Activated CD4-positive, alpha-beta T cell treated with anti-CD3 and anti-CD28 coated beads, Interleukin-2, amount 10 ng/mL, durations not matched to agents 7 days and 5 days (primary cell): ENCODE measurements at regions not wholly inside any gene's neighbourhood (a gene's known extent, or its start where the extent isn't known, plus 50 kb on each side); places are given as distances from the start of the nearest gene placed in this dataset.

Experiments
- CTCF ChIA-PET: fragments of 350-600 bp; sonication (Branson Sonifier 250); formaldehyde crosslinking; loops from one replicate; lab custom pipeline; 2021; ENCODE audit warnings: antibody characterized with exemption; lab: Charles Lee
- POLR2A ChIA-PET: fragments of 350-600 bp; sonication (Branson Sonifier 250); formaldehyde crosslinking; loops from one replicate; lab custom pipeline; 2021; ENCODE audit warnings: antibody characterized with exemption; lab: Charles Lee
- DNase-seq: peaks from one replicate; pipeline ENCODE4 v3.0.0-alpha.2; 2020
- H3K27ac Mint-ChIP-seq: one replicate; pipeline ENCODE4 v1.8.0; 2021; ENCODE audit warnings: mild to moderate bottlenecking, moderate library complexity, mixed read lengths
- H3K27me3 Mint-ChIP-seq: one replicate; pipeline ENCODE4 v1.8.0; 2021; ENCODE audit warnings: mixed read lengths
- H3K36me3 Mint-ChIP-seq: one replicate; pipeline ENCODE4 v1.8.0; 2021; ENCODE audit warnings: low read depth, mixed read lengths
- H3K4me1 Mint-ChIP-seq: one replicate; pipeline ENCODE4 v1.8.0; 2021; ENCODE audit warnings: mixed read lengths
- H3K4me3 Mint-ChIP-seq: one replicate; pipeline ENCODE4 v1.8.0; 2021; ENCODE audit warnings: mild to moderate bottlenecking, moderate library complexity, mixed read lengths
- H3K9me3 Mint-ChIP-seq: one replicate; pipeline ENCODE4 v1.8.0; 2021; ENCODE audit warnings: mixed read lengths

DNA sequence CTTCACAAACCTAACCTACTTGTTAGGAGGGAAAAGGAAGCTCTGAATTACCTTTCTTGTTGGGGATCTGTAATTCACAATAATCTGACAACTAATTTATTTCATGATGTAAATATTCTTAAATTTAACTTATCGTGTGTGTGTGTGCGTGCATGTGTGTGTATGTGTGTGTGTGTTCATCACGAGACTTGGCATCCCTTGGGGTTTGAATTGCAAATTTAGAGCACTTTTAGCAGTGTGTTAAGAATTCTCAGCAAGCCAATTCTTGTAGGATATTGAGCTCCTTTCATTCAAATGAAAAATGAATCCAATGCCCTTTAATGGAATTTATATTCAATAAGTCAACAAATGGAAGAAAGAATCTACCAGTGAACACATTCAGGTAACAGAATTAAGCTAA is 85.9 kb upstream of the C3orf80 start:
- Mint-ChIP-seq H3K27me3 (no peaks in the 10 kb centered on the region), H3K4me3 (no peak overlapping the region), H3K4me1 (no peaks in the 10 kb centered on the region), H3K9me3 (peaks cover 22% of the 10 kb centered on the region), H3K27ac (no peak overlapping the region), H3K36me3 (no peaks in the 10 kb centered on the region)
- DNase-seq, result no peak
- POLR2A ChIA-PET, result no interaction called here
- CTCF ChIA-PET, result interaction anchor here (0.6 to 1.9 kb wide), 3 partner anchors 10 to 404 kb away, joined by 4 to 5 read pairs (median 5); no protein-coding TSS in a partner anchor

DNA sequence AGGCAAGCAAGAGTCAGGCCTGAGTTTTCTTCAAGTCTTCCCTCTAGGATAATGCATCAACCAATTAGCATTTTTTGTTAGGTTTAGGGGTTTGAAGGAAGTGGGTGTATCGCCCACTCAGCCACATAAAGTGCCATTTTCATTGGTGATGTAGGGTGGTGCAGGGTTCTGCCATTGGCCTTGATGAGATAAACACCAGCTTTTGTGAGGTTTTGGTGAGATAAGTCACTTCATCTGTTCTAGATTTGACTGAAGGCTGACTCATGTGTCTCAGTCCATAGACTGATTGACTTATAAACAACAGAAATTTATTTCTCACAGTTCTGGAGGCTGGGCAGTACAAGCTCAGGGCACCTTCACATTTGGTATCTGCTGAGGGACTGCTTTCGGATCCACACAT is 84.5 kb upstream of the C3orf80 start:
- Mint-ChIP-seq H3K36me3 (no peaks in the 10 kb centered on the region), H3K27ac (no peak overlapping the region), H3K9me3 (peaks cover 22% of the 10 kb centered on the region), H3K27me3 (no peaks in the 10 kb centered on the region), H3K4me3 (no peak overlapping the region), H3K4me1 (no peaks in the 10 kb centered on the region)
- no peak for DNase-seq
- ChIA-PET POLR2A (no interaction called here), CTCF (no interaction called here)

DNA sequence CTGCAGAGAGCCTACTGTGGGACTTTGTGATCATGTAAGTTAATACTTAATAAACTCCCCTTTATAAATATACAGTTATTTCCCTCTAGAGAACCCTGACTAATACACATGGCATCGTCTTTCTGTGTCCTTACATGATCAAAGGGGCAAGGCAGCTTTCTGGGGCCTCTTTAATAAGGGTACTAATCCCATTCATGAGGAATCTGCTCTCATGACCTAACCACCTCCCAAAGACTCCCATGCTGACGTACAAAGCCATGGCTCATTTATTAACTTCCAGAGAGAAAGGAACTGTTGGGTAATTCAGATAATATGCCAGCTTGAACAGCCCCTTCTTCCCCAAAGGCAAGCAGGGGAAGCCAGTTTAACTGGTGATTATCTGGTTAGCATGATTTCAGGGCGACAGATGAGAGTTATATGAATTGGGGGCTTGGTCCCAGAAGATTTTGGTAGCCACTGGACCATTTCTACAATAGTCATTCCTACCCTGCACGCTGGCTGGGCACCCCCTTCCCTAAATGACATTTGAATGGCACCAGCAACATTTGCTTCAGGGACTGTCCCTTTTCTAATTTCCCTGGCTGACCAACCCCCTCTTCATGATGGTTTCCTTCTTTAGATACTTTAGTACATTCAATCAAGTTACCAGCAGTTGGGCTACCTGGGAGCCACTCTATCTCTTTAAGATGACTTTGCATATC is 83.6 kb upstream of the C3orf80 start:
- CTCF ChIA-PET, result interaction anchor here (1.6 kb wide), 1 partner anchor 21 kb away, joined by 4 read pairs; no protein-coding TSS in a partner anchor
- Mint-ChIP-seq H3K4me3 (no peak overlapping the region), H3K27me3 (no peaks in the 10 kb centered on the region), H3K27ac (no peak overlapping the region), H3K36me3 (no peaks in the 10 kb centered on the region), H3K9me3 (peaks cover 22% of the 10 kb centered on the region), H3K4me1 (no peaks in the 10 kb centered on the region)
- no peak for DNase-seq
- POLR2A ChIA-PET, result no interaction called here

DNA sequence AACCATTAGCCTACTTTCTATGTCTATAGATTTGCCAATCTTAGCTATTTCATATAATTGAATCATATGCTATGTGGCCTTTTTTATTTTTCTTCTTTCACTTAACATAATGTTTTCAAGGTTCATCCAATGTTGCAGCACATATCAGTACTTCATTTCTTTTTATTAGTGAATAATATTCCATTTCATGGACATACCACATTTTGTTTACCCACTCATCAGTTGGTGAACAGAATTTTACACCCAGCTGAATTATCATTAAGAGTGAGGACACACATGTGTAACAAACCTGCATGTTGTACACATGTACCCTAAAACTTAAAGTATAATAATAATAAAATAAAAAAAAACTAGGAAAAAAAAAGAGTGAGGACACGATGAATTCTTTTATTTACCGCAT is 81.7 kb upstream of the C3orf80 start:
- Mint-ChIP-seq H3K4me3 (no peak overlapping the region), H3K27ac (no peak overlapping the region), H3K27me3 (no peaks in the 10 kb centered on the region), H3K36me3 (no peaks in the 10 kb centered on the region), H3K4me1 (no peaks in the 10 kb centered on the region), H3K9me3 (peaks cover 22% of the 10 kb centered on the region)
- no peak for DNase-seq
- POLR2A ChIA-PET, result no interaction called here
- CTCF ChIA-PET, result interaction anchor here (1.2 to 1.6 kb wide), 3 partner anchors 13 to 43 kb away, joined by 3 to 4 read pairs (median 3); no protein-coding TSS in a partner anchor

DNA sequence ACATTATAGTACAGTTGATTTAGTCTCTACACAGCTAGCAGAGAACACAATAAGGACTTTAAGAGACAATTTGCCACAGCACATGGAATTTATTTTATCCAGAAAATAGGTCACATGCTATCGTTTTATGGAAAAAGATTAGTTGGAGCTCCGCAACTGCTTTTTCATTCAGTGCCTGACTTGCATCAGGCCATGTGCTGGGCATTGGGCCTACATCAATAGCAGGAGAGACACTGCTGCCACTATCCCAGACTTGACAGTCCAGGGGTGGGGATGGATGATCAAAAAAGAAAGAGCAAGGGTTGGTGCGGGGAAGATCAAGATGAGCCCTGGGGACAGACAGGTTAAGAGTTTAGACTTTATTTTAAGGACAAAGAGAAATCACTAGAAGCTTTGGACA is 75.2 kb upstream of the C3orf80 start:
- H3K9me3 Mint-ChIP-seq, result no peaks in the 10 kb centered on the region
- H3K27ac Mint-ChIP-seq, result no peak overlapping the region
- ChIA-PET CTCF (interaction anchor here (1.1 to 1.2 kb wide), 2 partner anchors 10 to 14 kb away, joined by 3 to 4 read pairs; no protein-coding TSS in a partner anchor), POLR2A (no interaction called here)
- no peak overlapping the region for H3K4me3 Mint-ChIP-seq
- no peaks in the 10 kb centered on the region for H3K36me3 Mint-ChIP-seq
- H3K4me1 Mint-ChIP-seq, result no peaks in the 10 kb centered on the region
- DNase-seq, result no peak
- H3K27me3 Mint-ChIP-seq, result no peaks in the 10 kb centered on the region

DNA sequence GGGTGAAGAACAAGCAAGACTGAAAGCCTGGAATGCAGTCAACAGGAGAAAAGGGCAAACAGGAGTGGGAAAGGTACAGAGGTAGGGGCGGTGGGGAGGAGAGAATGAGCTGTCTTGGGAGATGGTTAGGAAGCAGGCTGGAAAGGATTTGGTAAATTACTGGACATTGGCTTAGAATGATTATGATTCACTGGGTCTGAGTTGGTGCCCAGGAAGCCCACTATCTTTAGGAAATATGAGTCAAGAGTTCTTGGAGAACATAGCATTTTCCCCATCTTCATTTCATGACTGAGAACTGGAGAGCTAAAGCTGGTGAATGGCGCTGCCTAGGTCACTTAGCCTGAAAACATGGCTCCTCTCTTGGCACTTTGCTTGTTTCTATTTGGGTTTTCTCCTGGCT is 74.7 kb upstream of the C3orf80 start:
- no peak overlapping the region for H3K27ac Mint-ChIP-seq
- peaks cover under 1% of the 10 kb centered on the region for H3K27me3 Mint-ChIP-seq
- no peaks in the 10 kb centered on the region for H3K4me1 Mint-ChIP-seq
- no peaks in the 10 kb centered on the region for H3K36me3 Mint-ChIP-seq
- ChIA-PET CTCF (no interaction called here), POLR2A (no interaction called here)
- H3K4me3 Mint-ChIP-seq, result no peak overlapping the region
- H3K9me3 Mint-ChIP-seq, result no peaks in the 10 kb centered on the region
- DNase-seq, result no peak

DNA sequence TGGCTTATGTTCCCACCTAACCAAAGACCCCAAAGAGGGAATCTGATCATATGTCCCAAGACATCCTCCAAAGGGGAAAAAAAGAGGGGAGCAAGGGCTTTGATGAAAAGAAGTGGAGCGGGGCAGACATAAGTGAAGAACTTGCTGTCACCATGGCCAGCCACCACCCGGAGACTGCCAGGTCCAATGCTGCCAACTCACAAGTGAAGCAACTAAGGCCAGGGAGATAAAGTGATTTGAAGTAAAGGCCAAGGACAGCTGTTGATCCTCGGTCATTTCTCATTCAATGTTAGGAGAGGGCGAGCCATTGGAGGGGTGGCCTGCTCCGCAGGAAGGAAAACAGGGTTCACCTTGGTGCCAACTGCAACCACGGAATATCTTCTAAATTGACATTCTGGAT is 72.6 kb upstream of the C3orf80 start:
- Mint-ChIP-seq H3K27me3 (peaks cover 7% of the 10 kb centered on the region), H3K4me1 (no peaks in the 10 kb centered on the region), H3K27ac (no peak overlapping the region), H3K4me3 (no peak overlapping the region), H3K9me3 (no peaks in the 10 kb centered on the region), H3K36me3 (no peaks in the 10 kb centered on the region)
- DNase-seq, result no peak
- CTCF ChIA-PET, result no interaction called here
- POLR2A ChIA-PET, result no interaction called here

DNA sequence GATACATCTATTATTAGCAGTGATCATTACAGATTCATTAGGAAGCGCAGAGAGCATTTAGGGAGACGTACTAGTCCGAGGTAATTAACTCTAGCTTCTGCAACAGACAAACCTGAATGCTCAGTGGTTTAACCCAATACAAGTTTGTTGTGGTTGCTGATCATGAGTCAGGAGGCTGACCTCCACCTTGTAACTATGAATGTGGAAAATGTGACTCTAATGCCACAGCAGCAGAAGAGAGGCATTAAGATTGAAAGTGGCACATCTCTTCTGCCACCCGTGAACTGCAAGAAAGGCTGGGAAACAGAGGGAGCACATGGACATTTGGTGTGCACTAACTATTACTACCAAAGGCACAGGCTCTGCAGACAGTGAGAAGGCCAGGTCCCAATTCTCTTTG is 71.2 kb upstream of the C3orf80 start:
- H3K4me1 Mint-ChIP-seq, result no peaks in the 10 kb centered on the region
- no peaks in the 10 kb centered on the region for H3K9me3 Mint-ChIP-seq
- no peak for DNase-seq
- ChIA-PET POLR2A (no interaction called here), CTCF (no interaction called here)
- no peak overlapping the region for H3K27ac Mint-ChIP-seq
- no peaks in the 10 kb centered on the region for H3K36me3 Mint-ChIP-seq
- H3K27me3 Mint-ChIP-seq, result peaks cover 10% of the 10 kb centered on the region
- no peak overlapping the region for H3K4me3 Mint-ChIP-seq

DNA sequence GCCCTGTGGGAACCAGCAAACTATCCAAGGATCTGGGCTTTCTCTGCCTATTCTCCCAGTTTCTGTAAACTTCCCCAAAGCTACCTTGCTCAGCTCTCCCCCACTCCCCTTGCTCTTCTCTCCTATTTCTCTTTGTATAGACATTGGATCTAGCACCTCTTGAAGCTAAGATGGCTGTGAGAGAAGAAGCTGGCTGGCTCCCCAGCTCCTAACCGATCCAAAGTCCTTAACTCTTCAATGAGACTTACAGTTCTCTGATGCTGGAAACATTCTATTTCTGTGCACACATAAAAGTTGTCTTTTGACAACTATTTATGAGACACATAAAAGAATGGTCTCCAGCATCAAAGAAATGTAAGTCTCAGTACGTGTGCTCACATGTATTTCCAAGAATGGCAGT is 70.6 kb upstream of the C3orf80 start:
- Mint-ChIP-seq H3K27ac (no peak overlapping the region), H3K4me1 (no peaks in the 10 kb centered on the region), H3K4me3 (no peak overlapping the region), H3K36me3 (no peaks in the 10 kb centered on the region), H3K9me3 (no peaks in the 10 kb centered on the region), H3K27me3 (peaks cover 10% of the 10 kb centered on the region)
- ChIA-PET CTCF (no interaction called here), POLR2A (no interaction called here)
- no peak for DNase-seq

DNA sequence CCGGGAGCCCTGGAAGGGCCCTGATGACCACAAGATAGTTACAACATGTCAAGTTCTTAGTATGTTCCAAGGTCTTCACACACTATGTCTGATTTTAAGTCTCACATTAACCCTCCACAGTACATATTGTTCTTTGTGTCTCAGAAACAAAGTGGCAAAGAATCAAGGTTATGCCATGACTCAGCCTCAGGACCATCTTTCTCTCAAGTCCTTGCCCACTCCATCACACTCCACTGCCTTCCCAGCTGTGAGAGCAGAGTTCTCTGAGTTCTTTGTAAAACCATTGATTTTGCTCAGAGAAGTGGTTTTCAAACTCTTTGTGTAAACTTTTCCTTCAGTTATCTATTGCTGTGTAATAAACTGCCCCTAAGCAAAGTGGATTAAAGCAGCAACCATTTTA is 67.9 kb upstream of the C3orf80 start:
- Mint-ChIP-seq H3K4me1 (no peaks in the 10 kb centered on the region), H3K36me3 (no peaks in the 10 kb centered on the region), H3K4me3 (no peak overlapping the region), H3K27ac (no peak overlapping the region), H3K9me3 (no peaks in the 10 kb centered on the region), H3K27me3 (peaks cover 10% of the 10 kb centered on the region)
- ChIA-PET POLR2A (no interaction called here), CTCF (interaction anchor here (0.6 kb wide), 1 partner anchor 59 kb away, joined by 3 read pairs; no protein-coding TSS in a partner anchor)
- DNase-seq, result no peak

DNA sequence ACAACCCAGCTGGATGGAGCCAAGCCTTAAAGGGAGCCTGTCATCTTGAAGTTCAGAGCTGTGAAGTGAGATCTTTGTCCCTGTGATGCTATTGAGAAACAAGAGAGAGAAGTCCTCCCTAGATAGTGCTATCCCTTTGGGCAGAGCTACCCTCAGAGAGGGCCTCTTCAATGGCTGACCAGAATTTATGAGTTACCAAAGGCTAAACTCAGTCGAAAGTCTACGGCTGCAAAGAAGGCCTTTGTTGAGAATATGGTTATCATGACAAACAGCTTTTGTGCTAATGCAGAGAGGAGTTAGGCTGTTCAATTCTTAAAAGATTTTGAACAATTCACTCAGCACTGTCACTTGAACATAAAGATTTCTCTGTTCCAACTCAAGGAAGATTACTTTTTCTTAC is 65.9 kb upstream of the C3orf80 start:
- no peak overlapping the region for H3K4me3 Mint-ChIP-seq
- H3K4me1 Mint-ChIP-seq, result no peaks in the 10 kb centered on the region
- ChIA-PET POLR2A (no interaction called here), CTCF (no interaction called here)
- no peak overlapping the region for H3K27ac Mint-ChIP-seq
- H3K27me3 Mint-ChIP-seq, result peaks cover 10% of the 10 kb centered on the region
- no peak for DNase-seq
- no peaks in the 10 kb centered on the region for H3K36me3 Mint-ChIP-seq
- H3K9me3 Mint-ChIP-seq, result no peaks in the 10 kb centered on the region

DNA sequence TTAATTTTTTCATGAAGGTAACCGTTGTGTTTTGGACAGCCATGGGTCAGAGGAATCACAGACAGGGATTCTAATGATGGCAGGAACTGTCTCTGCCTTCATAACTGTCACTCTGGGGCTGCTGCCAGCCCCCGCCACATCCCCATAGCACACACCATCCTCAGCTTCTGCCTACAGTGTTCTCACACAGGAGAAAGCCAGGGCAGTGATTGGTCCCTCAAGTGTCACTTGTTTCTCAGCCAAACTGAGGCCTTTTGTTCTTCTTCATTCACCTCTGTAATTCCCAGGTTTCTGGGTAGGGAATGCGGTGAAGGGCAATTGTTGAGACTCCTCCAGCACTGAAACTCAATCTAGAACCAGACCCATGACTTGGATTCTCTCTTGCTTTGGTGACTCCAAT is 65.4 kb upstream of the C3orf80 start:
- Mint-ChIP-seq H3K9me3 (no peaks in the 10 kb centered on the region), H3K36me3 (no peaks in the 10 kb centered on the region), H3K27ac (no peak overlapping the region), H3K27me3 (peaks cover 10% of the 10 kb centered on the region), H3K4me3 (no peak overlapping the region), H3K4me1 (no peaks in the 10 kb centered on the region)
- ChIA-PET POLR2A (no interaction called here), CTCF (no interaction called here)
- no peak for DNase-seq

DNA sequence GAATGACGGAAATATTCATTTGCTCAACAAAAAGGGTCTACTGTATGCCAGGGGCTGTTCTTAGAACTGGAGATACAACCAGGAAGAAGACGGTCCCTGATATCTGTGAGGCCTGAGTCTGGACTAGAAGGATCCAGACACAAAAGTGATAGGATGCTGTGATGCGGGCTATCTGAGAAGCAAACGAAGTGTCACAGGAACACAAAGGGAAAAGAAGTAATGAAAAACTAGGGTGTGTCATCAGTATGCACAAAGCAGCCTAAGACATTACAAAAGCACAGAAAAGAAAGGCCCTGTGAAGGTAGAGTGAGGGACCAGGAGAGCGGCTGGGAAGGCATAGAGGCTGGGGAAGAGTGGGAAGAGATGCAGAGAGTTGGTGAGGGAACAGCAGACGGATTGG is 63.3 kb upstream of the C3orf80 start:
- H3K4me3 Mint-ChIP-seq, result no peak overlapping the region
- ChIA-PET POLR2A (interaction anchor here (0.6 kb wide), 1 partner anchor 130 kb away, joined by 3 read pairs; no protein-coding TSS in a partner anchor), CTCF (no interaction called here)

More for the DNA sequence above, 63.3 kb upstream of the C3orf80 start:
- Mint-ChIP-seq H3K27me3 (peaks cover 6% of the 10 kb centered on the region), H3K9me3 (no peaks in the 10 kb centered on the region), H3K27ac (no peak overlapping the region), H3K36me3 (no peaks in the 10 kb centered on the region), H3K4me1 (no peaks in the 10 kb centered on the region)
- no peak for DNase-seq
